ENCODE measurements at regions not wholly inside any gene's neighbourhood (a gene's known extent, or its start where the extent isn't known, plus 50 kb on each side); places are given as distances from the start of the nearest gene placed in this dataset.

DNA sequence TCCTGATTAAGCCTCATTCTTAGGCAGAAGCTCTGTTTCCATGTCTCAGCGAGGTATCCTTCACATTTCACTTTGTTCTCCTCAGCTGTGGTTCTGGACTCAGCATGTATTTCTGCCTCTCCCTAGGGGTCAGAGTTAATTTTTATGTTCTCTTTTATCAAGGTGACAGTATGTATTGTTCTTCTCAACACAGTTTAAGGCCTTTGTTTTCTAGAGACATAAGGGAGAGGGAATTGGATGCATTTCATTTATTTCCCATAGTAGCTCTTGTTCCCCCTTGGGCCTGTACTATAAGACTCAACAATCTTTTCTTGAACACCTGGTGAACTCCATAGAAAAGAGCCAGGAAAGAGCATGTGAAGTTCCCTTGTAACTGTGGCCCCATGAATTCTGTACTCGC is 214.3 kb downstream of the ZWINT start:
- Histone ChIP-seq H3K79me2 (replicated peaks; ENCODE audit: insufficient read depth, low read length) (no peaks in the 10 kb centered on the region), H2AFZ (ENCODE audit: low read depth, low read length) (no peak overlapping the region), H3K4me3 (ENCODE audit: low read length) (no peak overlapping the region), H4K20me1 (ENCODE audit: insufficient read depth) (no peaks in the 10 kb centered on the region), H3F3A (ENCODE audit: insufficient read depth, low read length, poor library complexity, severe bottlenecking) (no peaks in the 10 kb centered on the region), H3K27ac (ENCODE audit: low read length) (no peak overlapping the region), H3K36me3 (ENCODE audit: insufficient read depth, low read length) (no peaks in the 10 kb centered on the region), H3K9me2 (ENCODE audit: insufficient read depth, low read length) (no peaks in the 10 kb centered on the region), H3K27me3 (ENCODE audit: insufficient read depth, low read depth, low read length) (no peaks in the 10 kb centered on the region), H3K9me3 (ENCODE audit: low read length) (no peaks in the 10 kb centered on the region), H3K4me2 (ENCODE audit: low read length) (no peak overlapping the region), H3K9ac (ENCODE audit: low read length) (no peak overlapping the region)
- TF ChIP-seq EP300 (conservative IDR thresholded peaks at IDR 0.05; ENCODE audit: poor library complexity, severe bottlenecking): no peak
- no peak for TF ChIP-seq SMC3 (conservative IDR thresholded peaks at IDR 0.05; ENCODE audit: poor library complexity)
- TF ChIP-seq, protein P1, sequence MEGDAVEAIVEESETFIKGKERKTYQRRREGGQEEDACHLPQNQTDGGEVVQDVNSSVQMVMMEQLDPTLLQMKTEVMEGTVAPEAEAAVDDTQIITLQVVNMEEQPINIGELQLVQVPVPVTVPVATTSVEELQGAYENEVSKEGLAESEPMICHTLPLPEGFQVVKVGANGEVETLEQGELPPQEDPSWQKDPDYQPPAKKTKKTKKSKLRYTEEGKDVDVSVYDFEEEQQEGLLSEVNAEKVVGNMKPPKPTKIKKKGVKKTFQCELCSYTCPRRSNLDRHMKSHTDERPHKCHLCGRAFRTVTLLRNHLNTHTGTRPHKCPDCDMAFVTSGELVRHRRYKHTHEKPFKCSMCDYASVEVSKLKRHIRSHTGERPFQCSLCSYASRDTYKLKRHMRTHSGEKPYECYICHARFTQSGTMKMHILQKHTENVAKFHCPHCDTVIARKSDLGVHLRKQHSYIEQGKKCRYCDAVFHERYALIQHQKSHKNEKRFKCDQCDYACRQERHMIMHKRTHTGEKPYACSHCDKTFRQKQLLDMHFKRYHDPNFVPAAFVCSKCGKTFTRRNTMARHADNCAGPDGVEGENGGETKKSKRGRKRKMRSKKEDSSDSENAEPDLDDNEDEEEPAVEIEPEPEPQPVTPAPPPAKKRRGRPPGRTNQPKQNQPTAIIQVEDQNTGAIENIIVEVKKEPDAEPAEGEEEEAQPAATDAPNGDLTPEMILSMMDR (IDR thresholded peaks at IDR 0.05; ENCODE audit: poor library complexity, severe bottlenecking): no peak
- TF ChIP-seq RAD21 (conservative IDR thresholded peaks at IDR 0.05): no peak
- no peak for TF ChIP-seq EZH2 (IDR thresholded peaks at IDR 0.05; ENCODE audit: borderline replicate concordance, insufficient read depth, low read length, poor library complexity, severe bottlenecking)
- TF ChIP-seq, protein P2, sequence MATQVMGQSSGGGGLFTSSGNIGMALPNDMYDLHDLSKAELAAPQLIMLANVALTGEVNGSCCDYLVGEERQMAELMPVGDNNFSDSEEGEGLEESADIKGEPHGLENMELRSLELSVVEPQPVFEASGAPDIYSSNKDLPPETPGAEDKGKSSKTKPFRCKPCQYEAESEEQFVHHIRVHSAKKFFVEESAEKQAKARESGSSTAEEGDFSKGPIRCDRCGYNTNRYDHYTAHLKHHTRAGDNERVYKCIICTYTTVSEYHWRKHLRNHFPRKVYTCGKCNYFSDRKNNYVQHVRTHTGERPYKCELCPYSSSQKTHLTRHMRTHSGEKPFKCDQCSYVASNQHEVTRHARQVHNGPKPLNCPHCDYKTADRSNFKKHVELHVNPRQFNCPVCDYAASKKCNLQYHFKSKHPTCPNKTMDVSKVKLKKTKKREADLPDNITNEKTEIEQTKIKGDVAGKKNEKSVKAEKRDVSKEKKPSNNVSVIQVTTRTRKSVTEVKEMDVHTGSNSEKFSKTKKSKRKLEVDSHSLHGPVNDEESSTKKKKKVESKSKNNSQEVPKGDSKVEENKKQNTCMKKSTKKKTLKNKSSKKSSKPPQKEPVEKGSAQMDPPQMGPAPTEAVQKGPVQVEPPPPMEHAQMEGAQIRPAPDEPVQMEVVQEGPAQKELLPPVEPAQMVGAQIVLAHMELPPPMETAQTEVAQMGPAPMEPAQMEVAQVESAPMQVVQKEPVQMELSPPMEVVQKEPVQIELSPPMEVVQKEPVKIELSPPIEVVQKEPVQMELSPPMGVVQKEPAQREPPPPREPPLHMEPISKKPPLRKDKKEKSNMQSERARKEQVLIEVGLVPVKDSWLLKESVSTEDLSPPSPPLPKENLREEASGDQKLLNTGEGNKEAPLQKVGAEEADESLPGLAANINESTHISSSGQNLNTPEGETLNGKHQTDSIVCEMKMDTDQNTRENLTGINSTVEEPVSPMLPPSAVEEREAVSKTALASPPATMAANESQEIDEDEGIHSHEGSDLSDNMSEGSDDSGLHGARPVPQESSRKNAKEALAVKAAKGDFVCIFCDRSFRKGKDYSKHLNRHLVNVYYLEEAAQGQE (IDR thresholded peaks at IDR 0.05; ENCODE audit: borderline replicate concordance): no peak
- TF ChIP-seq TAF1 (IDR thresholded peaks at IDR 0.05; ENCODE audit: low read depth): no peak
- TF ChIP-seq MXI1 (conservative IDR thresholded peaks at IDR 0.05; ENCODE audit: poor library complexity, severe bottlenecking): no peak
- TF ChIP-seq POLR2AphosphoS5 (IDR thresholded peaks at IDR 0.05): no peak

DNA sequence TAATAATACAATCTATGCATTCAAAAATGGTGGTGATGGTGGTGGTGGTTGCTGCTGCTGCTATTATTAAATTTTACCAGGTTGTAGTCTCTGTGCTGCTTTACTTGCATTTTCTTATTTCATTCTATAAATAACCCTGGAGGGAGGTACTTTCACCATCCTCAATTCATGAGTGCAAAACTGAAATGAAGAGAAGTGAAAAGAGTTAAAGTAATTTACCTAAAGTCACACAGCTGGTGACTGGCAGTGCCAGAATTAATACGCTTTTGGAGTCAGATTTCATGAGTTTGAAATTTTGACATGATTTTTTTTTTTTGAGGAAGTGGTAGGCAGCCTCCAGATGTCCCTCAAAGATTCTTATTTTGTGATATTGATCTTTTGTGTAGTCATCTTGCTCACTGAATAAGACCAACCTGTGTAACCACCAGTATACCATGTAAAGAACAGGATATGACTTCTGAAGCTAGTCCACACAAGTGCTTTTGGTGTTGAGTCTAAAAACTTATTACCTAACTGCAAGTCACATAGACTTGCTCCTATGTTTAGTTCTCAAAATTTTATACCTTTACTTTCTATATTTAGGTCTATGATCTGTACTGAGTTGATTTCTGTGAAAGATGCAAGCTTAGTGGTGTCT is 218.8 kb downstream of the ZWINT start:
- Histone ChIP-seq H3K9me3 (ENCODE audit: low read length) (no peaks in the 10 kb centered on the region), H4K20me1 (ENCODE audit: insufficient read depth) (no peaks in the 10 kb centered on the region), H3K4me2 (ENCODE audit: low read length) (no peak overlapping the region), H3K9ac (ENCODE audit: low read length) (no peak overlapping the region), H3K27ac (ENCODE audit: low read length) (no peak overlapping the region), H3F3A (ENCODE audit: insufficient read depth, low read length, poor library complexity, severe bottlenecking) (no peaks in the 10 kb centered on the region), H3K27me3 (ENCODE audit: insufficient read depth, low read depth, low read length) (no peaks in the 10 kb centered on the region), H3K36me3 (ENCODE audit: insufficient read depth, low read length) (no peaks in the 10 kb centered on the region), H2AFZ (ENCODE audit: low read depth, low read length) (no peak overlapping the region), H3K4me3 (ENCODE audit: low read length) (no peak overlapping the region), H3K9me2 (ENCODE audit: insufficient read depth, low read length) (no peaks in the 10 kb centered on the region), H3K79me2 (replicated peaks; ENCODE audit: insufficient read depth, low read length) (no peaks in the 10 kb centered on the region)
- no peak for TF ChIP-seq EZH2 (IDR thresholded peaks at IDR 0.05; ENCODE audit: borderline replicate concordance, insufficient read depth, low read length, poor library complexity, severe bottlenecking)
- TF ChIP-seq TAF1 (IDR thresholded peaks at IDR 0.05; ENCODE audit: low read depth): no peak
- TF ChIP-seq, protein P1 (IDR thresholded peaks at IDR 0.05; ENCODE audit: poor library complexity, severe bottlenecking): no peak
- TF ChIP-seq EP300 (conservative IDR thresholded peaks at IDR 0.05; ENCODE audit: poor library complexity, severe bottlenecking): no peak
- TF ChIP-seq, protein P2 (IDR thresholded peaks at IDR 0.05; ENCODE audit: borderline replicate concordance): no peak

Data from neural cell (in vitro differentiated cells).